Left lung (tissue), 4 donors: ENCODE measurements at regions not wholly inside any gene's neighbourhood (a gene's known extent, or its start where the extent isn't known, plus 50 kb on each side); places are given as distances from the start of the nearest gene placed in this dataset.

ENCODE experiments used
- ATAC-seq: fragments of 200-7000 bp; cut with Tn5 transposase; one replicate; pipeline ENCODE4 v1.9.1; 2020; ENCODE audit warnings: moderate library complexity
- DNase-seq, 4 donors: peaks; one replicate each; pipeline ENCODE4 v3.0.0-alpha.2; 2013 to 2020
- H3K27ac ChIP-seq, 2 donors: fragments of 200-600 bp; sonication (generic) in 1 of 2; one replicate each; pipeline versions ENCODE4 v1.5.0 to v1.8.0; 2020 to 2021
- H3K27me3 ChIP-seq, 2 donors: fragments of 200-600 bp; sonication (generic) in 1 of 2; one replicate each; pipeline versions ENCODE4 v1.5.0 to v1.8.0; 2020 to 2021
- H3K36me3 ChIP-seq, 2 donors: fragments of 200-600 bp; sonication (generic) in 1 of 2; one replicate each; pipeline versions ENCODE4 v1.5.0 to v1.8.0; 2020 to 2021
- H3K4me1 ChIP-seq, 2 donors: fragments of 200-600 bp; one replicate each; pipeline ENCODE4 v1.8.0; 2021
- H3K4me3 ChIP-seq, 2 donors: fragments of 200-600 bp; sonication (generic) in 1 of 2; one replicate each; pipeline versions ENCODE4 v1.5.0 to v1.8.0; 2020 to 2021; ENCODE audit warnings: mild to moderate bottlenecking in 1 of 2
- H3K9me3 ChIP-seq, 2 donors: fragments of 200-600 bp; sonication (generic) in 1 of 2; one replicate each; pipeline versions ENCODE4 v1.5.0 to v1.8.0; 2020 to 2021
- intact Hi-C, 2 donors: fragments of 100-400 bp; cut with DNase I; formaldehyde crosslinking; loops; one replicate each; pipeline versions ENCODE4 v1.11.2 to v1.14.2; 2022
- TF ChIP-seq, protein P1 (sequence below), 2 donors: fragments of 200-600 bp; sonication (generic) in 1 of 2; IDR thresholded peaks; one replicate each; pipeline versions ENCODE4 v1.5.0 to v1.8.0; 2021; ENCODE audit warnings: antibody characterized with exemption in 2 of 2
- donor health status: DM: no; HTN: yes; CAD: no.
- donor health status: DM: no; HTN: no; CAD: no.

DNA sequence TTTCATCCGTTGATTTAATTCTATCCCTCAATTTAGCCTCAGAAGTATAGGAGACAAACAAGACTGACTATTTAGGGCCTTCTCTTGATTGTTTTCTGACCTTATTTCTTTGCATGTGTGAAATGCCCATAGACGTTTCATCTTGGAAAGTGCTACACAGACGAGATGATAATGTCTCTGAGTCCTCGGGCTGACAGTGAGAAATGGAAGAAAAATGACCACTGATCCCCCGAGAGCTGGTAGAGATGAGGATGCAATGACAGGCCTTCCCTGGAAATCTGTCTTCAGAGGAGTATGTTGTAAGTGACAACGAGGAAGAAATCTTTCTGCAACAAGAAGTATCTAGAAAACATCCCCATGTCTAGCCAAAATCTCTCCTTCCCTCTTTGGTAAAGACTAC, 522.9 kb downstream of the HAPSTR1 start:
- ATAC-seq = no peak
- no peaks in the 10 kb centered on the region for H3K36me3 ChIP-seq
- H3K4me3 ChIP-seq = no peak overlapping the region
- H3K27ac ChIP-seq = no peak overlapping the region
- intact Hi-C loops = no loop called here
- no peaks in the 10 kb centered on the region for H3K4me1 ChIP-seq
- DNase-seq = no peak
- H3K9me3 ChIP-seq = no peaks in the 10 kb centered on the region
- H3K27me3 ChIP-seq = no peaks in the 10 kb centered on the region
- TF ChIP-seq, protein P1, sequence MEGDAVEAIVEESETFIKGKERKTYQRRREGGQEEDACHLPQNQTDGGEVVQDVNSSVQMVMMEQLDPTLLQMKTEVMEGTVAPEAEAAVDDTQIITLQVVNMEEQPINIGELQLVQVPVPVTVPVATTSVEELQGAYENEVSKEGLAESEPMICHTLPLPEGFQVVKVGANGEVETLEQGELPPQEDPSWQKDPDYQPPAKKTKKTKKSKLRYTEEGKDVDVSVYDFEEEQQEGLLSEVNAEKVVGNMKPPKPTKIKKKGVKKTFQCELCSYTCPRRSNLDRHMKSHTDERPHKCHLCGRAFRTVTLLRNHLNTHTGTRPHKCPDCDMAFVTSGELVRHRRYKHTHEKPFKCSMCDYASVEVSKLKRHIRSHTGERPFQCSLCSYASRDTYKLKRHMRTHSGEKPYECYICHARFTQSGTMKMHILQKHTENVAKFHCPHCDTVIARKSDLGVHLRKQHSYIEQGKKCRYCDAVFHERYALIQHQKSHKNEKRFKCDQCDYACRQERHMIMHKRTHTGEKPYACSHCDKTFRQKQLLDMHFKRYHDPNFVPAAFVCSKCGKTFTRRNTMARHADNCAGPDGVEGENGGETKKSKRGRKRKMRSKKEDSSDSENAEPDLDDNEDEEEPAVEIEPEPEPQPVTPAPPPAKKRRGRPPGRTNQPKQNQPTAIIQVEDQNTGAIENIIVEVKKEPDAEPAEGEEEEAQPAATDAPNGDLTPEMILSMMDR (IDR thresholded peaks at IDR 0.05) = no peak

DNA sequence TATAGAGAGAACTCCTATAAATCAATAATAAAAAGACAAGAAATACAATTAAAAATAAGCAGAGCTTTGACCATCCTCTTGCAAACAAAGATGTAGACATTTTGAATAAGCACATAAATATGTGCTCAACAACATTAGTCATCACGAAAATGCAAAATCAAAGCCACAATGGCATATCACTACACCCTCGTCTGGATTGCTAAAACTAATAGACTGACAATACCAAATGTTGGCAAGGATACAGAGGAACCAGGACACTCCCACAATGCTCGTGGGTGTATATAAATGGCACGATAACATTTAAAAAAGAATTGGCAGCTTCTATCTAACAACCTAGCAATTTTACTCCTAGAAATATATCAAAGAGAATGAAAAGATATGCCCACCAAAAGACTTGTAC, 530.8 kb downstream of the HAPSTR1 start:
- no peak for DNase-seq
- ATAC-seq = no peak
- Histone ChIP-seq H3K27ac (no peak overlapping the region), H3K4me3 (no peak overlapping the region), H3K9me3 (no peaks in the 10 kb centered on the region), H3K27me3 (no peaks in the 10 kb centered on the region), H3K36me3 (no peaks in the 10 kb centered on the region), H3K4me1 (no peaks in the 10 kb centered on the region)
- TF ChIP-seq, protein P1 (IDR thresholded peaks at IDR 0.05) = no peak
- intact Hi-C loops = no loop called here

DNA sequence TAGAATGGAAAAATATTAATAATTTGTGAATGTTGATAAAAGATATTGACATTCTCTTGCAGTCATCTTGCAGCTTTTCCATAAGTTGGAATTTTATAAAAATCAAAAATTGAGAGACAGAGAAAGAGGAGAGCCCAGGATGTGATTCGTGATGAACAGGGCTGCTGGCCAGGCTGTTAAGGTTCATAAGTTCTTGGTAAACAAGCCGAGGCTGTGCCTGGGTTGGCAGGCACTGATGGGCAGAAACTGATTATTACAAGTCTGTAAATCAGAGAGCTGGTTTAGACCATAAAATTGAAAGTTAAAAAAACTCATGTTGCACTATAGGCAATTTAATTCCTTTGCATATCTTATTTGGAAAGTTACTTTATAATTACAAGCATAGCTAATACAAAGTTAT, 533.7 kb downstream of the HAPSTR1 start:
- DNase-seq (no peak), ATAC-seq (no peak)
- Histone ChIP-seq H3K27me3 (no peaks in the 10 kb centered on the region), H3K27ac (no peak overlapping the region), H3K9me3 (no peaks in the 10 kb centered on the region), H3K4me1 (no peaks in the 10 kb centered on the region), H3K36me3 (no peaks in the 10 kb centered on the region), H3K4me3 (no peak overlapping the region)
- TF ChIP-seq, protein P1 (IDR thresholded peaks at IDR 0.05) = no peak
- intact Hi-C loops = no loop called here

DNA sequence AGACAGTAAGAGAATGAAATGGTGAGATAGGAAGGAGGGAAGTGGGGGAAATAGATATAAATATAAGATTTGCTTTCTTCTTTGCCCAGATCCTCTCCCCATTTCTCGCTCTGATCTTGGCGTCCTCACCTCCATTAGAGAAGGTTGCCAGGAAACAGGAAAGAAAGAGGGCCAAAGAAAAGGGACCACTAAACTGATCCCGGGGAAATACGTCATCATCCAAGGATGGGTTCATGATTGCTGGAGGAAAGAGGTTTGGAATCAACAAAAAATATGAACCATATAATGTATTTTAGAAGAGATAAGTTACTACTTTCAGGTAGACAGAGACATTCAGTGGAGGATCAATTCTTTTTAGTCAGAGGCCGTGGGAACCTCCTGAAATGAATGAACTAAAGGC, 536.0 kb downstream of the HAPSTR1 start:
- ATAC-seq = no peak
- Histone ChIP-seq H3K4me1 (no peaks in the 10 kb centered on the region), H3K36me3 (no peaks in the 10 kb centered on the region), H3K27me3 (no peaks in the 10 kb centered on the region), H3K4me3 (no peak overlapping the region), H3K27ac (no peak overlapping the region), H3K9me3 (no peaks in the 10 kb centered on the region)
- TF ChIP-seq, protein P1 (IDR thresholded peaks at IDR 0.05) = no peak
- DNase-seq = no peak
- intact Hi-C loops = no loop called here

DNA sequence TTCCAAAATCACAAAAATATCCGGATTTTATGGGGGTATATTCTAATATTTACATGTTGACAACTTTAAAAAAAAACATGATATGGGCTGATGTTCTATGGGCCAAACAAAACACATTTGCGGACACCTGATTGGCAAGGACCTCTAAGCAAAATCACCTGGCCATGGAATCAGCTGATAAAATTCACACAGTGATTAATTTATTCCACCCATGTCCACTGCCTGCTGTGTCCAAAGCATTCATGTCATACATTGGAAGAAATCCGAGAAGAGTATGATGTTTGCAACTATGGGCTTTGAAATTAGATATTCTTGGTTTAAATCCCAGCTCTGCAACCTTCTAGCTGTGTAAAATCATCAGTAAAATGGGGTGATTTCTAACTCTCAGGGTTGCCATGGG, 538.7 kb downstream of the HAPSTR1 start:
- no peaks in the 10 kb centered on the region for H3K27me3 ChIP-seq
- no peak overlapping the region for H3K4me3 ChIP-seq
- ATAC-seq = no peak
- DNase-seq = no peak
- H3K36me3 ChIP-seq = no peaks in the 10 kb centered on the region
- peaks cover 0 to 6% of the 10 kb centered on the region in 2 donors for H3K9me3 ChIP-seq
- H3K27ac ChIP-seq = no peak overlapping the region
- intact Hi-C loops = no loop called here
- no peaks in the 10 kb centered on the region for H3K4me1 ChIP-seq
- TF ChIP-seq, protein P1 (IDR thresholded peaks at IDR 0.05) = no peak
